ENCODE measurements at regions not wholly inside any gene's neighbourhood (a gene's known extent, or its start where the extent isn't known, plus 50 kb on each side); places are given as distances from the start of the nearest gene placed in this dataset.

- H3K9me3 ChIP-seq (replicated peaks; ENCODE audit: control insufficient read depth, insufficient read depth, low read length) = no peaks in the 10 kb centered on the region
- no peaks in the 10 kb centered on the region for H3K79me2 ChIP-seq (ENCODE audit: control insufficient read depth, insufficient read depth, low read length)
- in situ Hi-C loops (cut with MboI) = no loop called here
- ChIA-PET POLR2A (no interaction called here), RAD21 (ENCODE audit: unreplicated experiment) (no interaction called here), SMC1A (ENCODE audit: uncharacterized antibody, unreplicated experiment) (no interaction called here), CTCF (no interaction called here)
- no peaks in the 10 kb centered on the region for H3K4me1 ChIP-seq (ENCODE audit: control insufficient read depth, insufficient read depth, low read length)
- TF ChIP-seq MAX (IDR thresholded peaks at IDR 0.05; ENCODE audit: low read depth, low read length) (no peak), HDGF (IDR thresholded peaks at IDR 0.05) (no peak), ATF7 (IDR thresholded peaks at IDR 0.05; ENCODE audit: low read depth) (no peak), NFIC (IDR thresholded peaks at IDR 0.05; ENCODE audit: low read depth, low read length) (no peak), PAX5 (IDR thresholded peaks at IDR 0.05; ENCODE audit: borderline replicate concordance, low read depth, low read length) (no peak), NR2F1 (conservative IDR thresholded peaks at IDR 0.05) (no peak), SMAD1 (IDR thresholded peaks at IDR 0.05; ENCODE audit: low read depth, partially characterized antibody) (no peak), RELA (IDR thresholded peaks at IDR 0.05; ENCODE audit: borderline replicate concordance, partially characterized antibody) (no peak), HSF1 (IDR thresholded peaks at IDR 0.05; ENCODE audit: low read depth, low read length) (no peak), GATAD2B (conservative IDR thresholded peaks at IDR 0.05; ENCODE audit: low read depth) (no peak), RB1 (IDR thresholded peaks at IDR 0.05; ENCODE audit: borderline replicate concordance) (no peak), SIN3A (IDR thresholded peaks at IDR 0.05; ENCODE audit: low read depth, low read length) (no peak)
- H3K4me2 ChIP-seq (ENCODE audit: control insufficient read depth, insufficient read depth) = no peak overlapping the region
- no peak overlapping the region for H3K27ac ChIP-seq (ENCODE audit: control insufficient read depth, insufficient read depth)
- H3K4me3 ChIP-seq = no peak overlapping the region
- no peak for FAIRE-seq
- ATAC-seq = no peak
- H2AFZ ChIP-seq (ENCODE audit: control insufficient read depth, low read depth, low read length) = no peak overlapping the region
- intact Hi-C loops (cut with micrococcal nuclease; ENCODE audit: unreplicated experiment) = no loop called here
- peaks cover 0 to 2% of the 10 kb centered on the region in 2 experiments; a peak in 2 of 4 replicates for H3K27me3 ChIP-seq (replicated peaks in 1 of 2; ENCODE audit: control insufficient read depth in 2 of 2, insufficient read depth in 2 of 2, low read length in 1 of 2)
- no peaks in the 10 kb centered on the region for H3K36me3 ChIP-seq (ENCODE audit: control insufficient read depth in 2 of 2, insufficient read depth in 2 of 2, low read length in 1 of 2)
- no peaks in the 10 kb centered on the region for H4K20me1 ChIP-seq (ENCODE audit: control insufficient read depth, insufficient read depth)
- 73% methylated on average over 6 of the region's 6 CpGs for WGBS (ENCODE audit: insufficient coverage, insufficient replicate concordance, low lambda C conversion rate, missing lambda C conversion rate)
- BruUV-seq (replicated peaks) = no TSS peak
- no peak for DNase-seq (ENCODE audit: low read depth, low spot score)
- no peak overlapping the region for H3K9ac ChIP-seq (ENCODE audit: control insufficient read depth, insufficient read depth, low read length)
Observed at GRCh38 chr3:188025555-188025954, 128.4 kb upstream of the LPP start.
